ENCODE measurements at regions not wholly inside any gene's neighbourhood (a gene's known extent, or its start where the extent isn't known, plus 50 kb on each side); places are given as distances from the start of the nearest gene placed in this dataset.

- TF ChIP-seq CTCF (IDR thresholded peaks at IDR 0.05 in 2 of 3, conservative IDR thresholded peaks at IDR 0.05 in 1 of 3; ENCODE audit: control insufficient read depth in 2 of 3, extremely low read depth in 1 of 3, insufficient read depth in 1 of 3, low read depth in 3 of 3, low read length in 3 of 3) (no peak), EZH2 (IDR thresholded peaks at IDR 0.05; ENCODE audit: borderline replicate concordance, control insufficient read depth, low read depth, low read length) (no peak), POLR2A (IDR thresholded peaks at IDR 0.05; ENCODE audit: low read depth, low read length) (no peak), MYC (IDR thresholded peaks at IDR 0.05; ENCODE audit: insufficient read depth, insufficient read length, insufficient replicate concordance, low read length, severe bottlenecking) (no peak), NRF1 (conservative IDR thresholded peaks at IDR 0.05; ENCODE audit: low read depth, low read length) (no peak), SPI1 (IDR thresholded peaks at IDR 0.05; ENCODE audit: borderline replicate concordance, insufficient read depth, low read depth, low read length) (no peak), ZNF274 (IDR thresholded peaks at IDR 0.05; ENCODE audit: insufficient read depth, insufficient read length) (no peak), SUPT20H (IDR thresholded peaks at IDR 0.05; ENCODE audit: borderline replicate concordance, control insufficient read depth, low read depth, low read length) (no peak), BRCA1 (IDR thresholded peaks at IDR 0.05; ENCODE audit: low read depth, low read length) (no peak)
Observed at GRCh38 chr2:19797871-19798270, 103.9 kb downstream of the TTC32 start.

Measured in GM12878 (cell line).